ENCODE measurements at regions not wholly inside any gene's neighbourhood (a gene's known extent, or its start where the extent isn't known, plus 50 kb on each side); places are given as distances from the start of the nearest gene placed in this dataset.
A peak's percentile ranks its signal among the peaks of the same experiment; 100 is the strongest.

DNA sequence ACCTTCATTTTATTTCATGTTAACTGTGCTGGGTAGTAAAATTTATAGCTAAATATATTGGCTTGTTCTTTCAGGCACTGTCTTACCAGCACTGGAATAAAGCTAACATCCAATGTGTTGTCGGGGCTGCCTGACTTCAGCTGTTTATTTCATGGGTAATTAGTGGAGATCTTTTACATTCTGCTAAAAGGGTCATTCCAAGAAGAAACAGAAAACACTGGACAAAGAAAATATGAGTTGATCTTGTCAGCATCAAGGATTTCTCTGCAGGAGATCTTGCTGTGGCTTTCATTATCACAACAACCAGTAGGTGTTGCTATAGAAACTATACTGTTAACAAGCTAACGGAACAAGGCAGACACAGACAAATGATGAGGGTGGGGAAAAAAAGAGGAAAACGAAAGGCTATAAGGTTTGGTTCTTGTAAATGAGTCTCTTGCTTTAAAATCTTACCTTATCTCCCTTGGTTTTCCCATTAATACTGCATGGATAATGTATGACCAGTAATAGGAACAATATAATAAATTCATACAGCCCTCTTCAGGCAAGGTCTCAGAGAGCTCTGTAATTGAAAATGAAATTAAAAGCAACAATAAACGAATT, 206.8 kb downstream of the SIM1 start:
- Histone ChIP-seq H3K4me1 (no peaks in the 10 kb centered on the region), H3K4me3 (no peak overlapping the region), H4K20me1 (no peaks in the 10 kb centered on the region), H3K36me3 (no peaks in the 10 kb centered on the region), H3K9ac (no peak overlapping the region), H3K9me3 (no peaks in the 10 kb centered on the region), H3K4me2 (0 out of 2 replicates have a peak overlapping the region, but pooled peaks have one; percentile 12), H3K27me3 (no peaks in the 10 kb centered on the region), H3K27ac (no peak overlapping the region)
- TF ChIP-seq Cebpa-rat (IDR thresholded peaks at IDR 0.05) = no peak

DNA sequence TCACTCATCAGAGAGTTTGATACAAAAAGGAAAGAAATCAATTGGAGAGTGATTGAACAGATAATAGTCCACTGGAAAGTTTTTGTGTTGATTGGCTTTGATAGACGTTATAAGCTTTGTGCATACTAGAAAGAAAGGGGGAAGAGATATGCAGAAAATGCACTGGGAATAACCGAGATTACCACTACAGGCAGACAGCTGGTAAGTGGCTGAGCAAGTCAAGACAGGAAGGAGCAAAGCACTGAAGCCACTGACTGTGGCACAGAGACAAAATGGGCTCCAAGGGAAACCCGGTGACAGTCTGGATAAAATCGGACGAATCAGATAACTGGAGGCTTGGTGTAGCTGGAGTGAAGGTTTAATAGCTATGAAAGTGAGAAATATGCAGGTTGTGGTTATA, 209.0 kb downstream of the SIM1 start:
- TF ChIP-seq Cebpa-rat (IDR thresholded peaks at IDR 0.05) = no peak
- Histone ChIP-seq H3K4me3 (no peak overlapping the region), H3K27me3 (no peaks in the 10 kb centered on the region), H3K9ac (no peak overlapping the region), H3K36me3 (no peaks in the 10 kb centered on the region), H3K9me3 (no peaks in the 10 kb centered on the region), H3K4me1 (no peaks in the 10 kb centered on the region), H3K27ac (no peak overlapping the region), H4K20me1 (no peaks in the 10 kb centered on the region), H3K4me2 (no peak overlapping the region)

DNA sequence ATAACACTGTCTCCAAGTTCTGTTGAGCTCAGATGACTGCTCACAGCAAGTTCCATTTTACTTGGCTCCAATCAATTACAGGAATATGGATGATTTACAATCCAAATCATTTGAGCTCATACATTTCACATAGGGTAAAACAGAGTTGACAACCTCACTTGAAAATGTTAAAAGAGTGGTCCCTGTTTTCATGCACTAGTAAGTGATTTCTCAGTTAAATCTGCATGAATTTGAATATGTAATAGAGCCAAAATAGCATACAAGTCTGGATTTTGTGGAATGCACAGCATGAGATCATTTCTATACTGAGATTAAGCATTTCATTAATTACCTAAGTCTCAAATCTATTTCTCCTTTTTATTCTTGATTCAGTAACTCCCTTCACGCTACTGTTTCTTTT, 217.6 kb downstream of the SIM1 start:
- H3K4me1 ChIP-seq = no peaks in the 10 kb centered on the region
- no peaks in the 10 kb centered on the region for H3K27me3 ChIP-seq
- no peaks in the 10 kb centered on the region for H3K9me3 ChIP-seq
- no peak for TF ChIP-seq Cebpa-rat (IDR thresholded peaks at IDR 0.05)
- H3K4me3 ChIP-seq = no peak overlapping the region
- H3K27ac ChIP-seq = no peak overlapping the region
- no peak overlapping the region for H3K9ac ChIP-seq
- H3K36me3 ChIP-seq = no peaks in the 10 kb centered on the region
- H3K4me2 ChIP-seq = no peak overlapping the region
- H4K20me1 ChIP-seq = no peaks in the 10 kb centered on the region

GRCh38 chr6:100246206-100246605, 218.5 kb downstream of the SIM1 start:
- Histone ChIP-seq H3K4me2 (no peak overlapping the region), H3K36me3 (no peaks in the 10 kb centered on the region), H3K9ac (no peak overlapping the region), H3K27me3 (no peaks in the 10 kb centered on the region), H4K20me1 (no peaks in the 10 kb centered on the region), H3K4me1 (no peaks in the 10 kb centered on the region), H3K4me3 (no peak overlapping the region), H3K27ac (no peak overlapping the region), H3K9me3 (no peaks in the 10 kb centered on the region)
- no peak for TF ChIP-seq Cebpa-rat (IDR thresholded peaks at IDR 0.05)

DNA sequence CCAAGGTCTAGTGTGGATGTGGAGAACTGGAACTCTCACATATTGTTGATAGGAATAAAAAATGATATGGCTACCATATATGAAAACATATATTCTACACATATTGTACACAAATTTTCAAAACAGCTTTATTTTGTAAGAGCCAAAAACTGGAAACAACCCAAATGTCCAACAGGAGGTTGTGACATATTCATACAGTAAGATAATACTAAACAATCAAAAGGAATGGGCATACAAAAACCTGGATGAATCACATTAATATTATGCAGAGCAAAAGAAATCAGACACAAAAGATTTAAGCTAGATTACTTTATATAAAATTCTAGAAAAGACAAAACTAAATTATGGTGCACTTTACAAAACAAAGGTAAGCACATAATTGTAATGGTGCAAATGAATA, 223.9 kb downstream of the SIM1 start:
- TF ChIP-seq Cebpa-rat (IDR thresholded peaks at IDR 0.05) = no peak
- H3K36me3 ChIP-seq = no peaks in the 10 kb centered on the region
- no peaks in the 10 kb centered on the region for H3K9me3 ChIP-seq
- no peaks in the 10 kb centered on the region for H4K20me1 ChIP-seq
- no peak overlapping the region for H3K4me2 ChIP-seq
- H3K27me3 ChIP-seq = no peaks in the 10 kb centered on the region
- no peak overlapping the region for H3K4me3 ChIP-seq
- no peaks in the 10 kb centered on the region for H3K4me1 ChIP-seq
- no peak overlapping the region for H3K27ac ChIP-seq
- no peak overlapping the region for H3K9ac ChIP-seq

- Histone ChIP-seq H4K20me1 (no peaks in the 10 kb centered on the region), H3K4me1 (no peaks in the 10 kb centered on the region), H3K9ac (no peak overlapping the region), H3K27ac (no peak overlapping the region), H3K4me3 (no peak overlapping the region), H3K27me3 (no peaks in the 10 kb centered on the region), H3K36me3 (no peaks in the 10 kb centered on the region), H3K9me3 (no peaks in the 10 kb centered on the region), H3K4me2 (no peak overlapping the region)
- no peak for TF ChIP-seq Cebpa-rat (IDR thresholded peaks at IDR 0.05)
These were observed 226.9 kb downstream of the SIM1 start for GRCh38 chr6:100237821-100238220.

DNA sequence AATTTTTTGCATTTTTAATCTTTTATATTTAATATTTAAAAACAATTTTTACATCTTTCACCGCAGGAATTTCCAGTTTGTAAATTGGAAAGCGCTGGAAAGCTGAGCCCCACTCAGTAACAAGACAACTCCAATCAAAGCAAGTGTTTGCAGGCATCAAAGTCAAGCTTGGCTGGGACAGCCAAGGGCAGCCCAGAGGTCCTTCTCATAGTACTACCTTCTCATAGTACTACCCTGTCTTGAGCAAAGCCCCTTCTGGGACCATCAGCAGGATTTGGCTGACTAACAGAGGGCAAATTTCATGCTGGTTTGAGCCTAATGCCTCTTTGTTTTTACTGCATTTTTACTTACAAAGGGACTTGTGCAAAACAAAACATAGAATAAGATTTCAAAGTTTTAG, 228.3 kb downstream of the SIM1 start:
- no peak for TF ChIP-seq Cebpa-rat (IDR thresholded peaks at IDR 0.05)
- Histone ChIP-seq H3K9me3 (no peaks in the 10 kb centered on the region), H3K4me2 (no peak overlapping the region)

DNA sequence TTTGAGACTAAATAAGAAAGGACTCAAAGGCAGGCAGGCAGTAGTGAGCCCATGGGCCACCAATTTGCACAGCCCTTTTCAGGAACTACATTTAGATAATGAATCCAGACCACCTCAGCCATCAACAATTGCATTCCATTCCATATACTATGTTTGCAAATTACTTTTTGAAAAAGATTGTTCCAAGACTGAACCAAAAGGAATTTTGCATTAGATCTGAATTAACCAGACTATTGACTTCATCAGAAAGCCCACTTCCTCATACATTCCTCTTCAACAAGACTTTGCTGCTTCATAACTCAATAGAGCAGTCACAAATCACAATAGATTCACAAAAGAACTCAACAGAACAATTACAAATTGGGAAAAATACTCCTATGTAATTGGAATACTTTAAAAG, 229.1 kb downstream of the SIM1 start:
- Histone ChIP-seq H3K9ac (no peak overlapping the region), H3K4me3 (no peak overlapping the region), H3K27me3 (no peaks in the 10 kb centered on the region), H3K27ac (no peak overlapping the region), H4K20me1 (no peaks in the 10 kb centered on the region), H3K4me2 (no peak overlapping the region), H3K4me1 (no peaks in the 10 kb centered on the region), H3K9me3 (no peaks in the 10 kb centered on the region), H3K36me3 (no peaks in the 10 kb centered on the region)
- no peak for TF ChIP-seq Cebpa-rat (IDR thresholded peaks at IDR 0.05)

More for the DNA sequence above, 228.3 kb downstream of the SIM1 start:
- Histone ChIP-seq H3K27me3 (no peaks in the 10 kb centered on the region), H3K27ac (no peak overlapping the region), H4K20me1 (no peaks in the 10 kb centered on the region), H3K36me3 (no peaks in the 10 kb centered on the region), H3K9ac (no peak overlapping the region), H3K4me3 (no peak overlapping the region), H3K4me1 (no peaks in the 10 kb centered on the region)

DNA sequence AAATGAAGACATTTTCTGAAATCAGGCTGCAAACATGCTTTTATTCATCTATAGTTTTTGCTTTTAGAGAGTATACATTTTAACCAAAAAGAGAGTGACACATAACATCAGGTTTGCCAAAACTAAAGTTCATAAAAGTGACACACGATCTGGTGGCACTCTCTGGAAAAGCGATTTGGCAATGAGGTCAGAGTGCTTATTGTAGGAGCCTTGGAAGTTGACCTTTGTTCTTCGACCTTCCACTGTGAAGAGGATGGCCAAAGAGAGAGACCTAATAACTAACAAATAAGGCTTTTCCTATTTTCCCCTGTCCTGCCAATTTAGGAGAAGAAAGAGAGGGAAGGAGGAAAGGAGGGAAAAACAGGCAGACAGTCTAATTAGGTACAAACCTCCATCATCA, 230.1 kb downstream of the SIM1 start:
- Histone ChIP-seq H3K36me3 (no peaks in the 10 kb centered on the region), H3K9me3 (no peaks in the 10 kb centered on the region), H3K27me3 (no peaks in the 10 kb centered on the region), H3K9ac (no peak overlapping the region), H3K27ac (no peak overlapping the region), H3K4me3 (no peak overlapping the region), H3K4me2 (no peak overlapping the region), H4K20me1 (no peaks in the 10 kb centered on the region), H3K4me1 (no peaks in the 10 kb centered on the region)
- no peak for TF ChIP-seq Cebpa-rat (IDR thresholded peaks at IDR 0.05)

DNA sequence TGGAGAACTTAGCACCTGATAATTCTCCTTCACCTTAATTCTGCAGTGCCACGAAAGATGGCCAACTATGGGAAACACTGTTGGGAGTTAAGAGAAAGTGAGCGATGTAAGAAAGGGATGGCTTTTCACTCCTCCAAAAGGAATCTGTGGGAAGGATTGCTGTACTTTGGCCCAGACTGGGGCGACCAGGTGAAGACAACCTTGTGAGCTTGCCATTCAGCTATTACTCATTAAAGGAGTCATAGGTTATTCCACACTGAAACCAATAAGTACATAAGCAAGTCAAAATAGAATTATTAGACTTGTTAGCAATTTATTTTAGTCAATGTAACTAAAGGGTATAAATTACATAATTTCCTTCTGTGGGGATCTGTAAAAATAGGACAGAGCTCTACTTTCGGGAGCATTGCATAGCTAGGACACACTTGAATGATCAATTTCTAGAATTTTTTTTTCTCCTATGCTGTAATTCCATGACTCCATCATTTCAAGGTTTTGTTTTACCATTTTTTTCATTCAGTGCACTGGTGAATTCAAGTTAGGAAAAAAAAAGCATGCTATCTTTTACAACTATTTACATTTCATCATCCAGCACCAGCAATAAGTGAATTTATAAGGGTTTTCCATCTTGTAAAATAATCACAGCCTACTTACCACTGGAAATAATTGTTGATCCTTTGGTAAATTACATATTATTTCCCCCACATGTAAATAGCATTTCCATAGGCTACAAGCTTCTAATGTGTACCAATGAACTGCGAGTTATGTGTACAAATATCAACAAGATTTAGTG, 231.7 kb downstream of the SIM1 start:
- Histone ChIP-seq H3K9me3 (no peaks in the 10 kb centered on the region), H3K36me3 (no peaks in the 10 kb centered on the region), H3K27ac (no peak overlapping the region), H3K4me2 (no peak overlapping the region), H3K27me3 (no peaks in the 10 kb centered on the region), H4K20me1 (no peaks in the 10 kb centered on the region), H3K9ac (no peak overlapping the region), H3K4me1 (peaks cover 12% of the 10 kb centered on the region), H3K4me3 (no peak overlapping the region)
- TF ChIP-seq Cebpa-rat (IDR thresholded peaks at IDR 0.05) = no peak
